WTC11 (cell line): ENCODE measurements at regions not wholly inside any gene's neighbourhood (a gene's known extent, or its start where the extent isn't known, plus 50 kb on each side); places are given as distances from the start of the nearest gene placed in this dataset.

Source experiments
- ATAC-seq: fragments of 200-7000 bp; cut with Tn5 transposase; 2 replicates; pipeline ENCODE4 v1.10.0; 2021; ENCODE audit warnings: mild to moderate bottlenecking, moderate library complexity
- CTCF ChIA-PET: fragments of 300-600 bp; sonication (Branson Sonifier 250); formaldehyde crosslinking; loops from one replicate; lab custom pipeline; 2021; ENCODE audit warnings: antibody characterized with exemption; lab: Charles Lee
- POLR2A ChIA-PET: fragments of 350-600 bp; sonication (Branson Sonifier 250); formaldehyde crosslinking; loops from one replicate; lab custom pipeline; 2021; ENCODE audit warnings: antibody characterized with exemption; lab: Charles Lee
- DNase-seq: peaks from one replicate; pipeline ENCODE4 v3.0.0; 2021; ENCODE audit warnings: low spot score
- H3K27ac Mint-ChIP-seq: 2 replicates; pipeline ENCODE4 v1.8.0; 2021; ENCODE audit warnings: mixed read lengths
- H3K27me3 Mint-ChIP-seq: 2 replicates; pipeline ENCODE4 v1.8.0; 2021; ENCODE audit warnings: low read depth, mild to moderate bottlenecking, moderate library complexity, mixed read lengths
- H3K36me3 Mint-ChIP-seq: 2 replicates; pipeline ENCODE4 v1.8.0; 2021; ENCODE audit warnings: mixed read lengths
- H3K4me1 Mint-ChIP-seq: 2 replicates; pipeline ENCODE4 v1.8.0; 2022; ENCODE audit warnings: mixed read lengths
- H3K4me3 Mint-ChIP-seq: 2 replicates; pipeline ENCODE4 v1.8.0; 2021; ENCODE audit warnings: mild to moderate bottlenecking, moderate library complexity, mixed read lengths
- H3K9me3 Mint-ChIP-seq: 2 replicates; pipeline ENCODE4 v1.8.0; 2021; ENCODE audit warnings: mixed read lengths
- ATF2 ChIP-seq: sonication (generic); formaldehyde crosslinking; IDR thresholded peaks from 2 replicates; pipeline ENCODE4 v1.8.1; 2022; ENCODE audit warnings: low read depth, missing genetic modification reagents, borderline replicate concordance
- ETV6 ChIP-seq: sonication (generic); formaldehyde crosslinking; IDR thresholded peaks from 2 replicates; pipeline ENCODE4 v1.8.1; 2022; ENCODE audit warnings: mild to moderate bottlenecking, missing genetic modification reagents
- HMGXB4 ChIP-seq: sonication (generic); formaldehyde crosslinking; IDR thresholded peaks from 2 replicates; pipeline ENCODE4 v1.8.1; 2023; ENCODE audit warnings: mild to moderate bottlenecking, moderate library complexity, missing genetic modification reagents
- IRF1 ChIP-seq: sonication (generic); formaldehyde crosslinking; IDR thresholded peaks from 2 replicates; pipeline ENCODE4 v1.8.0; 2023; ENCODE audit warnings: missing genetic modification reagents
- JAZF1 ChIP-seq: fragments of 250-450 bp; sonication (Bioruptor Pico); IDR thresholded peaks from 2 replicates; pipeline ENCODE4 v1.9.0; 2021; ENCODE audit warnings: moderate library complexity, mild to moderate bottlenecking, inconsistent platforms
- KAT7 ChIP-seq: sonication (generic); formaldehyde crosslinking; IDR thresholded peaks from 2 replicates; pipeline ENCODE4 v1.8.1; 2023; ENCODE audit warnings: missing genetic modification reagents, mild to moderate bottlenecking, borderline replicate concordance
- MAX ChIP-seq: sonication (generic); formaldehyde crosslinking; IDR thresholded peaks from 2 replicates; pipeline ENCODE4 v1.8.0; 2022; ENCODE audit warnings: mild to moderate bottlenecking, missing genetic modification reagents
- MXD4 ChIP-seq: fragments of 250-450 bp; sonication (Bioruptor Pico); IDR thresholded peaks from 2 replicates; pipeline ENCODE4 v1.8.0; 2021; ENCODE audit warnings: mild to moderate bottlenecking, moderate library complexity, borderline replicate concordance
- NFATC4 ChIP-seq: fragments of 250-450 bp; sonication (Bioruptor Pico); IDR thresholded peaks from 2 replicates; pipeline ENCODE4 v1.9.0; 2021; ENCODE audit warnings: mild to moderate bottlenecking
- PRDM15 ChIP-seq: sonication (generic); formaldehyde crosslinking; IDR thresholded peaks from 2 replicates; pipeline ENCODE4 v1.8.0; 2022; ENCODE audit warnings: missing genetic modification reagents
- PRRX2 ChIP-seq: fragments of 250-450 bp; sonication (Bioruptor Pico); IDR thresholded peaks from 2 replicates; pipeline ENCODE4 v1.8.0; 2021; ENCODE audit warnings: mild to moderate bottlenecking
- SP1 ChIP-seq: sonication (generic); formaldehyde crosslinking; conservative IDR thresholded peaks from 2 replicates; pipeline ENCODE4 v1.8.1; 2022; ENCODE audit warnings: missing genetic modification reagents
- USF1 ChIP-seq: sonication (generic); formaldehyde crosslinking; IDR thresholded peaks from 2 replicates; pipeline ENCODE4 v1.8.0; 2022; ENCODE audit warnings: mild to moderate bottlenecking, missing genetic modification reagents
- USF2 ChIP-seq: sonication (generic); formaldehyde crosslinking; IDR thresholded peaks from 2 replicates; pipeline ENCODE4 v1.8.1; 2023; ENCODE audit warnings: mild to moderate bottlenecking, missing genetic modification reagents, moderate library complexity
- ZBTB43 ChIP-seq: sonication (generic); formaldehyde crosslinking; IDR thresholded peaks from 2 replicates; pipeline ENCODE4 v1.8.1; 2023; ENCODE audit warnings: mild to moderate bottlenecking, missing genetic modification reagents
- ZNF263 ChIP-seq: sonication (generic); formaldehyde crosslinking; IDR thresholded peaks from 2 replicates; pipeline ENCODE4 v1.8.1; 2022; ENCODE audit warnings: low read depth, mild to moderate bottlenecking, moderate library complexity, missing genetic modification reagents
- ZNF423 ChIP-seq: fragments of 250-450 bp; sonication (Bioruptor Pico); IDR thresholded peaks from 2 replicates; pipeline ENCODE4 v2.1.2; 2022; ENCODE audit warnings: mild to moderate bottlenecking, moderate library complexity
- ZNF532 ChIP-seq: fragments of 250-450 bp; sonication (Bioruptor Pico); IDR thresholded peaks from 2 replicates; pipeline ENCODE4 v1.9.0; 2021; ENCODE audit warnings: mild to moderate bottlenecking, borderline replicate concordance
- ZSCAN18 ChIP-seq: fragments of 250-450 bp; sonication (Bioruptor Pico); IDR thresholded peaks from 2 replicates; pipeline ENCODE4 v2.1.2; 2022; ENCODE audit warnings: mild to moderate bottlenecking, moderate library complexity

GRCh38 chr14:65849558-65849957 lies 437.0 kb downstream of the FUT8 start (continued):
- no peak for TF ChIP-seq PRRX2 (CRISPR knock-in tag)
- no peak for TF ChIP-seq SP1
- no peak for TF ChIP-seq USF1 (CRISPR knock-in tag)
- TF ChIP-seq KAT7 (CRISPR knock-in tag), result no peak
- TF ChIP-seq JAZF1, result no peak
- no peak for TF ChIP-seq PRDM15
- TF ChIP-seq ZBTB43, result no peak
- TF ChIP-seq ZNF423 (CRISPR knock-in tag), result no peak
- TF ChIP-seq MAX (CRISPR knock-in tag), result no peak
- no peak for TF ChIP-seq IRF1 (CRISPR knock-in tag)

- Mint-ChIP-seq H3K36me3 (no peaks in the 10 kb centered on the region), H3K9me3 (peaks cover 4% of the 10 kb centered on the region), H3K27ac (no peak overlapping the region), H3K4me3 (no peak overlapping the region), H3K4me1 (peaks cover 6% of the 10 kb centered on the region), H3K27me3 (no peaks in the 10 kb centered on the region; the same call in 1 of the 2 replicates)
- ATAC-seq (no peak), DNase-seq (no peak)
- CTCF ChIA-PET, result interaction anchor here (1.4 kb wide), 1 partner anchor 26 kb away, joined by 5 read pairs; no protein-coding TSS in a partner anchor
- TF ChIP-seq ZNF263, result no peak
- TF ChIP-seq MXD4 (CRISPR knock-in tag), result no peak
- TF ChIP-seq USF2 (CRISPR knock-in tag), result no peak
- no peak for TF ChIP-seq ATF2 (CRISPR knock-in tag)
- TF ChIP-seq ETV6 (CRISPR knock-in tag), result no peak
- no peak for TF ChIP-seq ZSCAN18 (CRISPR knock-in tag)
- TF ChIP-seq HMGXB4 (CRISPR knock-in tag), result no peak
- TF ChIP-seq ZNF532 (CRISPR knock-in tag), result no peak
- no peak for TF ChIP-seq NFATC4 (CRISPR knock-in tag)
- POLR2A ChIA-PET, result no interaction called here
Measured at GRCh38 chr14:65850429-65851135, 438.1 kb downstream of the FUT8 start.
